ENCODE measurements at regions not wholly inside any gene's neighbourhood (a gene's known extent, or its start where the extent isn't known, plus 50 kb on each side); places are given as distances from the start of the nearest gene placed in this dataset.

- Mint-ChIP-seq H3K36me3 (no peaks in the 10 kb centered on the region), H3K27ac (peak overlapping the region; percentile 77), H3K27me3 (ENCODE audit: low read depth) (peaks cover 5% of the 10 kb centered on the region), H3K4me3 (no peak overlapping the region), H3K4me1 (peaks cover 18% of the 10 kb centered on the region), H3K9me3 (no peaks in the 10 kb centered on the region)
- DNase-seq (ENCODE audit: low spot score in 2 of 2, unreplicated experiment in 2 of 2): no peak
- TF ChIP-seq, protein P1, sequence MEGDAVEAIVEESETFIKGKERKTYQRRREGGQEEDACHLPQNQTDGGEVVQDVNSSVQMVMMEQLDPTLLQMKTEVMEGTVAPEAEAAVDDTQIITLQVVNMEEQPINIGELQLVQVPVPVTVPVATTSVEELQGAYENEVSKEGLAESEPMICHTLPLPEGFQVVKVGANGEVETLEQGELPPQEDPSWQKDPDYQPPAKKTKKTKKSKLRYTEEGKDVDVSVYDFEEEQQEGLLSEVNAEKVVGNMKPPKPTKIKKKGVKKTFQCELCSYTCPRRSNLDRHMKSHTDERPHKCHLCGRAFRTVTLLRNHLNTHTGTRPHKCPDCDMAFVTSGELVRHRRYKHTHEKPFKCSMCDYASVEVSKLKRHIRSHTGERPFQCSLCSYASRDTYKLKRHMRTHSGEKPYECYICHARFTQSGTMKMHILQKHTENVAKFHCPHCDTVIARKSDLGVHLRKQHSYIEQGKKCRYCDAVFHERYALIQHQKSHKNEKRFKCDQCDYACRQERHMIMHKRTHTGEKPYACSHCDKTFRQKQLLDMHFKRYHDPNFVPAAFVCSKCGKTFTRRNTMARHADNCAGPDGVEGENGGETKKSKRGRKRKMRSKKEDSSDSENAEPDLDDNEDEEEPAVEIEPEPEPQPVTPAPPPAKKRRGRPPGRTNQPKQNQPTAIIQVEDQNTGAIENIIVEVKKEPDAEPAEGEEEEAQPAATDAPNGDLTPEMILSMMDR (IDR thresholded peaks at IDR 0.05; ENCODE audit: unreplicated experiment): no peak
Observed at GRCh38 chr3:68135067-68135466, 480.7 kb upstream of the SUCLG2 start.

GRCh38 chr3:68129065-68129464 is 474.7 kb upstream of the SUCLG2 start:
- peaks cover 9% of the 10 kb centered on the region for H3K27me3 Mint-ChIP-seq (ENCODE audit: low read depth)
- no peaks in the 10 kb centered on the region for H3K36me3 Mint-ChIP-seq
- no peak overlapping the region for H3K4me3 Mint-ChIP-seq

DNA sequence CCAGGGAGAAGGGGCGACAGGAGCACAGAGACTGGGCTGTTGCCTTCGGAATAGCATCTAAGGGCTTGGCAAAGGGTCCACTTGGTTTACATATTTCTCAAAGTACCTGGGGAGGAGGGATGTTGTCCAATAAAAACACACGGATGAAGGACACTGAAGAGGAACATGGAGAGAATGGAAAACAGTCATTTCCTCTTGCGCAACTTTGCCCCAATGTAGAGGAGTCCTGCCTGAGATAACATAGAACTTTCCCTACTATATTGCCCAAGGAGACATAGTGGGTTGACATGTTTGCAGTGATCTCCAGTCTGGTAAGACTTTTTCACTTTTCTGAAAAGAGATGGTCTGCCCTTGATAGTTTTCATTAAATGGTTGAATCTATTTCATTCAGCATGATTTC is 468.8 kb upstream of the SUCLG2 start:
- no peak overlapping the region for H3K4me3 Mint-ChIP-seq
- no peaks in the 10 kb centered on the region for H3K4me1 Mint-ChIP-seq
- no peak for DNase-seq (ENCODE audit: low spot score in 2 of 2, unreplicated experiment in 2 of 2)
- H3K27me3 Mint-ChIP-seq (ENCODE audit: low read depth): peaks cover 15% of the 10 kb centered on the region
- TF ChIP-seq, protein P1 (IDR thresholded peaks at IDR 0.05; ENCODE audit: unreplicated experiment): no peak
- peaks cover 4% of the 10 kb centered on the region for H3K9me3 Mint-ChIP-seq
- H3K27ac Mint-ChIP-seq: no peak overlapping the region
- H3K36me3 Mint-ChIP-seq: no peaks in the 10 kb centered on the region

More at GRCh38 chr3:68129065-68129464, 474.7 kb upstream of the SUCLG2 start:
- peaks cover 4% of the 10 kb centered on the region for H3K4me1 Mint-ChIP-seq
- TF ChIP-seq, protein P1 (IDR thresholded peaks at IDR 0.05; ENCODE audit: unreplicated experiment): no peak
- no peak for DNase-seq (ENCODE audit: low spot score in 2 of 2, unreplicated experiment in 2 of 2)
- H3K9me3 Mint-ChIP-seq: peaks cover 4% of the 10 kb centered on the region
- no peak overlapping the region for H3K27ac Mint-ChIP-seq

GRCh38 chr3:68121287-68121686 is 466.9 kb upstream of the SUCLG2 start:
- Mint-ChIP-seq H3K4me1 (peaks cover 5% of the 10 kb centered on the region), H3K4me3 (no peak overlapping the region), H3K27me3 (ENCODE audit: low read depth) (peaks cover 15% of the 10 kb centered on the region), H3K36me3 (no peaks in the 10 kb centered on the region), H3K9me3 (no peaks in the 10 kb centered on the region), H3K27ac (no peak overlapping the region)
- TF ChIP-seq, protein P1 (IDR thresholded peaks at IDR 0.05; ENCODE audit: unreplicated experiment): no peak
- no peak for DNase-seq (ENCODE audit: low spot score in 2 of 2, unreplicated experiment in 2 of 2)

DNA sequence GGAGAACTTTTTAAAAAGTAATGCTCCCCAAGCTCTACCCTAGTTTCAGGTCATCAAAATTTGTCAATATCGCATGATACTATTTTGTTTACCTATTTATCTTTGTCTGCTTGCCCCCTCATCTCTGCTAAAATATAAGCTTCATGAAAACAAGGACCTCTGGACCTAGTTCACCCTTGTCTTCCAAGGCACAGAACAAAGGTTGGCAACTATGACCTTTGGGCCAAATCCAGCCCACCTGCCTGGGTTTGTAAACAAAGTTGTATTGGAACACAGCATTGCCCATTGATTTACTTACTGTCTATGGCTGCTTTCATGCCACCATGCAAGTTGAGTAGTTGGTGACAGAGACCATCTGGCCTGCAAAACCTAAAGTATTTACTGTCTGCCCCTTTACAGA is 462.2 kb upstream of the SUCLG2 start:
- TF ChIP-seq, protein P1 (IDR thresholded peaks at IDR 0.05; ENCODE audit: unreplicated experiment): no peak
- Mint-ChIP-seq H3K27ac (no peak overlapping the region), H3K4me1 (peaks cover 5% of the 10 kb centered on the region), H3K9me3 (no peaks in the 10 kb centered on the region), H3K27me3 (ENCODE audit: low read depth) (peaks cover 3% of the 10 kb centered on the region), H3K36me3 (no peaks in the 10 kb centered on the region), H3K4me3 (no peak overlapping the region)
- DNase-seq (ENCODE audit: low spot score in 2 of 2, unreplicated experiment in 2 of 2): no peak

- DNase-seq (ENCODE audit: low spot score in 2 of 2, unreplicated experiment in 2 of 2): no peak
Observed at GRCh38 chr3:68103811-68104210, 449.4 kb upstream of the SUCLG2 start.

More at GRCh38 chr3:68103811-68104210, 449.4 kb upstream of the SUCLG2 start:
- TF ChIP-seq, protein P1 (IDR thresholded peaks at IDR 0.05; ENCODE audit: unreplicated experiment): no peak
- H3K27ac Mint-ChIP-seq: no peak overlapping the region
- H3K36me3 Mint-ChIP-seq: no peaks in the 10 kb centered on the region
- no peak overlapping the region for H3K4me3 Mint-ChIP-seq
- H3K9me3 Mint-ChIP-seq: peaks cover 24% of the 10 kb centered on the region
- no peaks in the 10 kb centered on the region for H3K4me1 Mint-ChIP-seq
- no peaks in the 10 kb centered on the region for H3K27me3 Mint-ChIP-seq (ENCODE audit: low read depth)

Data from mesothelial cell of epicardium (in vitro differentiated cells).